DMS 273 (cell line): ENCODE measurements at regions not wholly inside any gene's neighbourhood (a gene's known extent, or its start where the extent isn't known, plus 50 kb on each side); places are given as distances from the start of the nearest gene placed in this dataset.
A peak's percentile ranks its signal among the peaks of the same experiment; 100 is the strongest.

Experiments used
- DNase-seq: peaks from one replicate; lab custom pipeline; 2025; ENCODE audit not compliant: unreplicated experiment; lab: John Stamatoyannopoulos, UW

GRCh38 chr4:175871774-175872405, 59.8 kb upstream of the GPM6A start:
- no peak for DNase-seq

- no peak for DNase-seq
Observed at GRCh38 chr4:175873707-175874106, 61.6 kb upstream of the GPM6A start.

- DNase-seq = no peak
Observed at GRCh38 chr4:175874306-175874705, 62.2 kb upstream of the GPM6A start.

- no peak for DNase-seq
Observed at GRCh38 chr4:175875993-175876771, 64.1 kb upstream of the GPM6A start.

GRCh38 chr4:175882891-175883290, 70.8 kb upstream of the GPM6A start:
- DNase-seq = no peak

- no peak for DNase-seq
Observed at GRCh38 chr4:175884048-175884447, 72.0 kb upstream of the GPM6A start.

- DNase-seq = no peak
Observed at GRCh38 chr4:175891231-175891630, 79.2 kb upstream of the GPM6A start.

- peak; percentile 21 for DNase-seq
Observed at GRCh38 chr4:175891851-175892250, 79.8 kb upstream of the GPM6A start.

GRCh38 chr4:175905925-175906324, 93.9 kb upstream of the GPM6A start:
- DNase-seq = no peak

GRCh38 chr4:175906384-175906783, 94.3 kb upstream of the GPM6A start:
- DNase-seq = no peak

GRCh38 chr4:175910700-175911099, 98.6 kb upstream of the GPM6A start:
- no peak for DNase-seq

- no peak for DNase-seq
Observed at GRCh38 chr4:175916626-175917351, 104.7 kb upstream of the GPM6A start.

- DNase-seq = no peak
Observed at GRCh38 chr4:175927121-175927520, 115.1 kb upstream of the GPM6A start.

- no peak for DNase-seq
Observed at GRCh38 chr4:175929441-175929840, 117.4 kb upstream of the GPM6A start.

GRCh38 chr4:175929932-175930331, 117.9 kb upstream of the GPM6A start:
- no peak for DNase-seq

- no peak for DNase-seq
Observed at GRCh38 chr4:175930471-175930870, 118.4 kb upstream of the GPM6A start.

GRCh38 chr4:175932116-175932515, 120.1 kb upstream of the GPM6A start:
- DNase-seq = no peak

- DNase-seq = no peak
Observed at GRCh38 chr4:175934506-175934905, 122.4 kb upstream of the GPM6A start.

GRCh38 chr4:175935016-175935661, 123.1 kb upstream of the GPM6A start:
- DNase-seq = no peak

- DNase-seq = no peak
Observed at GRCh38 chr4:175944126-175944910, 121.3 kb upstream of the WDR17 start.
